ENCODE measurements at regions not wholly inside any gene's neighbourhood (a gene's known extent, or its start where the extent isn't known, plus 50 kb on each side); places are given as distances from the start of the nearest gene placed in this dataset.

- TF ChIP-seq MTF2 (CRISPR knock-in tag; IDR thresholded peaks at IDR 0.05; ENCODE audit: borderline replicate concordance) (no peak), PITX1 (CRISPR knock-in tag; IDR thresholded peaks at IDR 0.05) (no peak), UBTF (CRISPR knock-in tag; IDR thresholded peaks at IDR 0.05) (no peak), HMG20A (CRISPR knock-in tag; IDR thresholded peaks at IDR 0.05; ENCODE audit: borderline replicate concordance) (no peak), ZNF543 (CRISPR knock-in tag; IDR thresholded peaks at IDR 0.05) (no peak), ZNF784 (CRISPR knock-in tag; IDR thresholded peaks at IDR 0.05; ENCODE audit: borderline replicate concordance) (no peak), ZBTB44 (CRISPR knock-in tag; IDR thresholded peaks at IDR 0.05) (no peak)
Measured at GRCh38 chr11:69944146-69944795, 125.1 kb upstream of the FGF3 start (continued).

GRCh38 chr11:69945157-69945556 lies 125.9 kb upstream of the FGF3 start:
- Histone ChIP-seq H3K9ac (ENCODE audit: insufficient read depth, low read depth, low read length) (no peak overlapping the region), H3K4me1 (ENCODE audit: insufficient read depth, low read length) (no peaks in the 10 kb centered on the region), H3K27ac (ENCODE audit: extremely low read length, insufficient read depth, low read length) (no peak overlapping the region), H4K20me1 (ENCODE audit: insufficient read depth, low read length) (no peaks in the 10 kb centered on the region), H3K9me3 (ENCODE audit: low read length) (peaks cover 5% of the 10 kb centered on the region), H3K79me2 (ENCODE audit: insufficient read depth, low read length) (no peaks in the 10 kb centered on the region), H2AFZ (ENCODE audit: low read length) (no peak overlapping the region), H3K27me3 (ENCODE audit: control insufficient read depth in 1 of 2, insufficient read depth in 2 of 2, low read length in 2 of 2) (peaks cover 5 to 24% of the 10 kb centered on the region in 2 experiments; a peak in 3 of 5 replicates), H3K36me3 (replicated peaks in 1 of 2; ENCODE audit: control insufficient read depth in 1 of 2, insufficient read depth in 2 of 2, low read length in 2 of 2) (no peaks in the 10 kb centered on the region), H3K4me3 (replicated peaks in 1 of 3; ENCODE audit: insufficient read depth in 1 of 3, low read depth in 2 of 3, low read length in 3 of 3) (no peak overlapping the region), H3K4me2 (ENCODE audit: low read depth, low read length) (no peak overlapping the region)
- TF ChIP-seq ZFAT (CRISPR knock-in tag; conservative IDR thresholded peaks at IDR 0.05) (no peak), SIN3A (IDR thresholded peaks at IDR 0.05; ENCODE audit: borderline replicate concordance, low read depth, low read length) (no peak), FUBP1 (CRISPR knock-in tag; IDR thresholded peaks at IDR 0.05; ENCODE audit: borderline replicate concordance) (no peak), PLRG1 (conservative IDR thresholded peaks at IDR 0.05) (0 out of 2 replicates have a peak, but pooled peaks have one; percentile 34), ZNF234 (CRISPR knock-in tag; conservative IDR thresholded peaks at IDR 0.05) (no peak), ZNF430 (CRISPR knock-in tag; IDR thresholded peaks at IDR 0.05) (no peak)
- CTCF ChIA-PET (ENCODE audit: low intra/inter-chr PET ratio, low total read pairs), result no interaction called here
- intact Hi-C loops (cut with micrococcal nuclease; ENCODE audit: unreplicated experiment) (no loop called here), in situ Hi-C loops (cut with HindIII; ENCODE audit: extremely low pct_ligation_motif_present, low pct_unique_long_range_greater_than_20kb) (no loop called here)
- no TSS peak for BruUV-seq (replicated peaks)
- 0% methylated on average over 1 of the region's 1 CpG for WGBS (ENCODE audit: low lambda C conversion rate)
- no peak for ATAC-seq
- DNase-seq (ENCODE audit: low spot score), result no peak
- POLR2A ChIA-PET, result no interaction called here
- no peak for FAIRE-seq

Data from HepG2 (cell line).